ENCODE measurements at regions not wholly inside any gene's neighbourhood (a gene's known extent, or its start where the extent isn't known, plus 50 kb on each side); places are given as distances from the start of the nearest gene placed in this dataset.

DNA sequence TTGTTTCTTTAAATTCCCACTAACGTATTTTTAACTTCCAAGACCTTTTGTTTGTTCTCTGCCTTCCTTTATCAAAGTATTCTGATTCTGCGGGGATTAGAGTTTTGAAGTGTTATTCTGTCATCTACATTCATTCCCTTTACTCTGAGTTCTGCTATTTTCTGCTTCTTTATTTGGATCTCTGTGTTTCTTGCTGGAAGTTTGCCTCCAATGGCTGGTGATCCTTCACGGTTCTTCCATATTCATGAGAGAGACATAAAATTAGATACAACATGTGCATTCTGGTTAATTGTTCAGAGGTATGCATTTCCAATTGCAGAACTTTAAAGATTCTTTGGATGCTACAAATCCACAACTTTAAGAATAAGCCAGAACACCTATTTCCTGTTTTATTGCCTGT is 244.7 kb upstream of the ADARB2 start:
- Histone ChIP-seq H3K27ac (ENCODE audit: extremely low read depth, low read depth, low read length) (no peak overlapping the region), H3K4me3 (ENCODE audit: low read depth, low read length) (no peak overlapping the region), H3K36me3 (ENCODE audit: control insufficient read depth in 2 of 2, insufficient read depth in 1 of 2, low read length in 2 of 2) (no peaks in the 10 kb centered on the region), H3K4me1 (ENCODE audit: control insufficient read depth, insufficient read depth, low read length) (no peaks in the 10 kb centered on the region), H3K9me3 (ENCODE audit: control insufficient read depth, insufficient read depth, low read depth, low read length) (no peaks in the 10 kb centered on the region)
- ChIA-PET CTCF (no interaction called here), POLR2A (no interaction called here)
- TF ChIP-seq, protein P1, sequence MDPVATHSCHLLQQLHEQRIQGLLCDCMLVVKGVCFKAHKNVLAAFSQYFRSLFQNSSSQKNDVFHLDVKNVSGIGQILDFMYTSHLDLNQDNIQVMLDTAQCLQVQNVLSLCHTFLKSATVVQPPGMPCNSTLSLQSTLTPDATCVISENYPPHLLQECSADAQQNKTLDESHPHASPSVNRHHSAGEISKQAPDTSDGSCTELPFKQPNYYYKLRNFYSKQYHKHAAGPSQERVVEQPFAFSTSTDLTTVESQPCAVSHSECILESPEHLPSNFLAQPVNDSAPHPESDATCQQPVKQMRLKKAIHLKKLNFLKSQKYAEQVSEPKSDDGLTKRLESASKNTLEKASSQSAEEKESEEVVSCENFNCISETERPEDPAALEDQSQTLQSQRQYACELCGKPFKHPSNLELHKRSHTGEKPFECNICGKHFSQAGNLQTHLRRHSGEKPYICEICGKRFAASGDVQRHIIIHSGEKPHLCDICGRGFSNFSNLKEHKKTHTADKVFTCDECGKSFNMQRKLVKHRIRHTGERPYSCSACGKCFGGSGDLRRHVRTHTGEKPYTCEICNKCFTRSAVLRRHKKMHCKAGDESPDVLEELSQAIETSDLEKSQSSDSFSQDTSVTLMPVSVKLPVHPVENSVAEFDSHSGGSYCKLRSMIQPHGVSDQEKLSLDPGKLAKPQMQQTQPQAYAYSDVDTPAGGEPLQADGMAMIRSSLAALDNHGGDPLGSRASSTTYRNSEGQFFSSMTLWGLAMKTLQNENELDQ (tag by site-specific recombination; IDR thresholded peaks at IDR 0.05; ENCODE audit: low read depth): no peak
- TF ChIP-seq SETDB1 (IDR thresholded peaks at IDR 0.05; ENCODE audit: insufficient read length, low read length) (no peak), ZNF10 (tag by site-specific recombination; IDR thresholded peaks at IDR 0.05) (no peak), ZNF133 (tag by site-specific recombination; IDR thresholded peaks at IDR 0.05) (no peak), CTCF (tag by site-specific recombination; IDR thresholded peaks at IDR 0.05) (no peak), ZNF366 (tag by site-specific recombination; conservative IDR thresholded peaks at IDR 0.05) (no peak), ZSCAN23 (tag by site-specific recombination; IDR thresholded peaks at IDR 0.05) (no peak), ZNF48 (tag by site-specific recombination; IDR thresholded peaks at IDR 0.05) (no peak), BCL11B (tag by site-specific recombination; IDR thresholded peaks at IDR 0.05; ENCODE audit: low read depth) (no peak), ZNF311 (tag by site-specific recombination; IDR thresholded peaks at IDR 0.05; ENCODE audit: borderline replicate concordance) (no peak), ZNF266 (tag by site-specific recombination; IDR thresholded peaks at IDR 0.05; ENCODE audit: low read depth) (no peak), ZNF830 (tag by site-specific recombination; IDR thresholded peaks at IDR 0.05; ENCODE audit: low read depth) (no peak)
- TF ChIP-seq, protein P2, sequence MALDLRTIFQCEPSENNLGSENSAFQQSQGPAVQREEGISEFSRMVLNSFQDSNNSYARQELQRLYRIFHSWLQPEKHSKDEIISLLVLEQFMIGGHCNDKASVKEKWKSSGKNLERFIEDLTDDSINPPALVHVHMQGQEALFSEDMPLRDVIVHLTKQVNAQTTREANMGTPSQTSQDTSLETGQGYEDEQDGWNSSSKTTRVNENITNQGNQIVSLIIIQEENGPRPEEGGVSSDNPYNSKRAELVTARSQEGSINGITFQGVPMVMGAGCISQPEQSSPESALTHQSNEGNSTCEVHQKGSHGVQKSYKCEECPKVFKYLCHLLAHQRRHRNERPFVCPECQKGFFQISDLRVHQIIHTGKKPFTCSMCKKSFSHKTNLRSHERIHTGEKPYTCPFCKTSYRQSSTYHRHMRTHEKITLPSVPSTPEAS (tag by site-specific recombination; IDR thresholded peaks at IDR 0.05): no peak
- TF ChIP-seq, protein P3, sequence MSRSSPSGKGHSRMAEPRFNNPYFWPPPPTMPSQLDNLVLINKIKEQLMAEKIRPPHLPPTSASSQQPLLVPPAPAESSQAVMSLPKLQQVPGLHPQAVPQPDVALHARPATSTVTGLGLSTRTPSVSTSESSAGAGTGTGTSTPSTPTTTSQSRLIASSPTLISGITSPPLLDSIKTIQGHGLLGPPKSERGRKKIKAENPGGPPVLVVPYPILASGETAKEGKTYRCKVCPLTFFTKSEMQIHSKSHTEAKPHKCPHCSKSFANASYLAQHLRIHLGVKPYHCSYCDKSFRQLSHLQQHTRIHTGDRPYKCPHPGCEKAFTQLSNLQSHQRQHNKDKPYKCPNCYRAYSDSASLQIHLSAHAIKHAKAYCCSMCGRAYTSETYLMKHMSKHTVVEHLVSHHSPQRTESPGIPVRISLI (tag by site-specific recombination; IDR thresholded peaks at IDR 0.05): no peak

GRCh38 chr10:1980459-1980858 is 243.1 kb upstream of the ADARB2 start:
- ChIA-PET CTCF (interaction anchor here (0.6 kb wide), 1 partner anchor 10 kb away, joined by 3 read pairs; no protein-coding TSS in a partner anchor), POLR2A (no interaction called here)
- H3K27ac ChIP-seq (ENCODE audit: extremely low read depth, low read depth, low read length): no peak overlapping the region
- H3K36me3 ChIP-seq (ENCODE audit: control insufficient read depth in 2 of 2, insufficient read depth in 1 of 2, low read length in 2 of 2): no peaks in the 10 kb centered on the region
- H3K9me3 ChIP-seq (ENCODE audit: control insufficient read depth, insufficient read depth, low read depth, low read length): no peaks in the 10 kb centered on the region
- H3K4me1 ChIP-seq (ENCODE audit: control insufficient read depth, insufficient read depth, low read length): no peaks in the 10 kb centered on the region
- TF ChIP-seq HOXD13 (CRISPR knock-in tag; IDR thresholded peaks at IDR 0.05; ENCODE audit: borderline replicate concordance) (no peak), ZNF76 (tag by site-specific recombination; IDR thresholded peaks at IDR 0.05; ENCODE audit: borderline replicate concordance, low read depth) (no peak), ZNF701 (tag by site-specific recombination; IDR thresholded peaks at IDR 0.05) (no peak), ZBTB20 (tag by site-specific recombination; IDR thresholded peaks at IDR 0.05) (no peak), ZNF416 (tag by site-specific recombination; IDR thresholded peaks at IDR 0.05) (no peak), ZBTB1 (tag by site-specific recombination; IDR thresholded peaks at IDR 0.05) (no peak), SP3 (tag by site-specific recombination; IDR thresholded peaks at IDR 0.05) (no peak), ZNF274 (IDR thresholded peaks at IDR 0.05; ENCODE audit: low read length) (no peak), ZNF274 (tag by site-specific recombination; IDR thresholded peaks at IDR 0.05; ENCODE audit: borderline replicate concordance) (no peak), HOXA7 (CRISPR knock-in tag; IDR thresholded peaks at IDR 0.05; ENCODE audit: borderline replicate concordance) (no peak), ZNF670 (tag by site-specific recombination; IDR thresholded peaks at IDR 0.05; ENCODE audit: low read depth) (no peak), HOXC10 (CRISPR knock-in tag; IDR thresholded peaks at IDR 0.05) (no peak), KLF7 (tag by site-specific recombination; IDR thresholded peaks at IDR 0.05; ENCODE audit: borderline replicate concordance) (no peak), ZNF169 (tag by site-specific recombination; IDR thresholded peaks at IDR 0.05) (no peak)
- TF ChIP-seq, protein P3 (tag by site-specific recombination; IDR thresholded peaks at IDR 0.05): no peak
- no peak overlapping the region for H3K4me3 ChIP-seq (ENCODE audit: low read depth, low read length)
